HG03039 (cell line): ENCODE measurements at regions not wholly inside any gene's neighbourhood (a gene's known extent, or its start where the extent isn't known, plus 50 kb on each side); places are given as distances from the start of the nearest gene placed in this dataset.
"Not testable (repeated sequence)": the region's sequence is repeated elsewhere in the genome, so short reads cannot be mapped to it uniquely, and the experiment has no call there.

ENCODE experiments used
- ATAC-seq: cut with Tn5 transposase; IDR thresholded peaks from one replicate; pipeline ENCODE4 v1.9.1; 2021; ENCODE audit warnings: mild to moderate bottlenecking, moderate library complexity; ENCODE audit not compliant: unreplicated experiment

- ATAC-seq: no peak
These were observed 105.6 kb upstream of the SALL3 start for GRCh38 chr18:78873926-78874500.

GRCh38 chr18:78875016-78875777 lies 104.4 kb upstream of the SALL3 start:
- ATAC-seq: no peak

- ATAC-seq: no peak
These were observed 103.6 kb upstream of the SALL3 start for GRCh38 chr18:78875778-78876650.

DNA sequence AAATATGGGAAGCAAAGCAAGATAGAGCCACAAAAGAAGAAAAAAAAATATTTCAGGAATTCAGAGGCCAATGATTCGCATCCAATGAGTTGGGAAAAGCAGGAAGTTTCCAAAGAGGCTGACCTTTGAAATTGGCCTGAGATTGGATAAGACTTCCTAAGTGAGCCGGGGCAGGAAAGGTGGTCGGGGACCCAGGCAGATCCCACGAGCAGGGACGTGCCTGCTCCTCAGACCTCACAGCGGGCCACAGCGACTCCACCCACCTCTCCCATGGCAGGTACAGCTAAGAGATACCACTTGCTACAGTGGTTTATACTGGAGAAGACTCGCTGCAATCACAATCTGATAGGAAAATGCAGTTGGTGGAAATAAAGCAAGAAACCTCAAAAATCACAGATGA lies 102.8 kb upstream of the SALL3 start:
- no peak for ATAC-seq

DNA sequence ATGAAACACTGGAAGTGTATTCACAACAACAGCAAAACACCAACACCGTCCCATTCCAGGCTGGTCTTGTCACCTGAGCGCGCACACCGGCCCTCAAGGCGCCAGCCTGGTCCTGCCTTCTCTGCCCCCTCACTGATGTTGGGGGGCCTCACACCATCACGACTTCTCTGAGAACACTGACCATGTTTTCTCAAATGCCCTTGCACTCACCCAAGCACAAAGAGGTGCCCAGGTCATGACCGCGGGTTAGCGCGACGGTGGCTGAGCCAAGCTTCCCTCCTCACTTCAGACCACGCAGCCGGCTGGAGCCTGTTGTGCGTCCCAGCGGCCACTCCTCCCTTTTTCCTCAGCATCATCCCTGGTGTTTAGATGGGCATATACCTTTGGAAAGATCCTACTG lies 101.3 kb upstream of the SALL3 start:
- ATAC-seq: no peak

- not testable (repeated sequence) for ATAC-seq
These were observed 100.3 kb upstream of the SALL3 start for GRCh38 chr18:78879072-78879883.

- ATAC-seq: no peak
These were observed 97.0 kb upstream of the SALL3 start for GRCh38 chr18:78882585-78882984.

DNA sequence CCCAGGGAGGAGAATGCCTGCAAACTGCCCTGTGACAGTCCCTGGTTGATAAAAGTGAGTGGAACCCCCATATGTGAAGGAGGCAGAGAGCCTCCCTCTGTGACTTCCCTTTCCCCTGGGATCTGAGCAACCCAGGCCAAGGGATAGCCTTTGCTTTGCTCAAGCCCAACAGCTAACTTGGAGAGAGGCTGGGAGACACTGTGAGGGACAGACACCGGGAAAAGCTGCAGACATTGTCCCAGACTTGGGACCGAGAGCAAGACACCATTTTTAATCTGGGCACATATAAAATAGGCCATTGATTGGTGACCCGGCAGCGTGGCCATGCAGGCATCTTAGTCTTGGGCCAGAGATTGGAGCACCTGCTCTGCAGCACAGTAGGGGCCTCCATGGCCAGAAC lies 96.1 kb upstream of the SALL3 start:
- no peak for ATAC-seq

- no peak for ATAC-seq
These were observed 95.1 kb upstream of the SALL3 start for GRCh38 chr18:78884502-78884901.

GRCh38 chr18:78889250-78889649 lies 90.4 kb upstream of the SALL3 start:
- ATAC-seq: no peak

DNA sequence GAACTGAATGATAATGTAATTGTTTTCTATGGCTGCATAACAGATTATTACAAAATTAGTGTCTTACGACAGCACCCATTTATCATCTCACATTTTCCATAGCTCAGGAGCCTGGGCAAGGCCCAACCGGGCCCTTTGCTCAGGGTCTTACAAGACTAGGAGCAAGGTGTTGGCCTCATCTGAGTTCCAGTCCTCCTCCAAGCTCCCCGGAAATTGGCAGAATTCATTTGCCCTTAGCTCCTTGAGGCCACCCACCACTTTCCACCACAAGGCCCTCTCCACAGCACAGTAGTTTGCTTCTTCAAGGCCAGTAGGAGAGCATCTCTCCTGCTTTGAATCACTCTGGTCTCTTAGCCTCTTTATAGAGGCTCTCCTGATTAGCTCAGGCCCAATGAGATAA lies 89.2 kb upstream of the SALL3 start:
- ATAC-seq: no peak

- no peak for ATAC-seq
These were observed 88.3 kb upstream of the SALL3 start for GRCh38 chr18:78891185-78891762.

DNA sequence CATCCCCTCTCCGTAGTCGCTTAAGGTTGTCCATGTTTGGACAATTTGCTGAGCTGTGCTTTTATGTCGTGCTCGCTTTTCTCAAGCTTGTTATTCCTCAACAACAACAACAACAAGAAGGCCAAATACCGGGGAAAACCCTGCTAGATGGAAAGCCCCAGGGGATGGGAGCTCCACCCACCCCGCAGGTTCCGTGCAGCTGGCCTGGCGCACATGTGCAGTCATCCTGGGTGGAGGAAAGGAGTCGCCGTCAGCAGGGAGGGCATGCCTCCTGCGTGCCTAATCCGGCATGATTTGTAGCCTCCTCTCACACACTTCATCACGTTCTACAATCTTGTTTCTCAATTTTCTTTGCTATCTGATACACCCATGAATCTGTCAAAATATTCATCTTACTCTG lies 87.4 kb upstream of the SALL3 start:
- no peak for ATAC-seq

DNA sequence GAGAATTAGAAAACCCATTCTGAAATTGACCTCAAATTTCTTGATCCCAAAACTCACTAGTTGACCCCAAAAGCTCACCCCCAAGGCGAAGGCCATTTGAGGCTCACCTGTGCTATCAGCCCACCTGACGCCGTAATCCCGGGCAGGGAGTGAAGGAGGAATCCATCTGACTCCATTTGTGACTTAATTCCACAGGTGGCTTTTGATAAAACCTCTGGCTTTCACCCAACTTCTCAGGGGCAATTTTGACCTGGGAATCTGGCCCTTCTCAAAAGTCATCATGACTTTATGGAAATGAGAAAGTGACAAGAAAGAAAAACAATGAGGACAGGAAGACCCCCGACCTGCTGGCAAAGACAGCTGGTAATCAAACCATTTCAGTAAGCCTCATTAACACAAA lies 86.9 kb upstream of the SALL3 start:
- no peak for ATAC-seq

GRCh38 chr18:78893281-78894032 lies 86.2 kb upstream of the SALL3 start:
- ATAC-seq: no peak

DNA sequence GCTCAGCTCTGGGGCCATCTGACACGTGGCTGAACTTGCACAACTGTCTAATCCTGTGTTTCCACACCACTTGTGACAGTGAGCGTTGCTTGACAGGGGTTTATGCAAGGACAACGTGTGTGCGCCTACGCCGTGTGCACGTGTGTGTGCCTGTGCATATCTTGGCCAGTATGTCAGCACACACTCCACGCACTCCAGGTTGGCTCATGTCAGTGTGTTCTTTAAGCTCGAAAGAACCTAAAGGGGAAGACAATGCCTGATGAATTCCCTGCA lies 85.6 kb upstream of the SALL3 start:
- no peak for ATAC-seq

- ATAC-seq: no peak
These were observed 84.2 kb upstream of the SALL3 start for GRCh38 chr18:78895207-78896001.

- no peak for ATAC-seq
These were observed 83.3 kb upstream of the SALL3 start for GRCh38 chr18:78896111-78896905.

DNA sequence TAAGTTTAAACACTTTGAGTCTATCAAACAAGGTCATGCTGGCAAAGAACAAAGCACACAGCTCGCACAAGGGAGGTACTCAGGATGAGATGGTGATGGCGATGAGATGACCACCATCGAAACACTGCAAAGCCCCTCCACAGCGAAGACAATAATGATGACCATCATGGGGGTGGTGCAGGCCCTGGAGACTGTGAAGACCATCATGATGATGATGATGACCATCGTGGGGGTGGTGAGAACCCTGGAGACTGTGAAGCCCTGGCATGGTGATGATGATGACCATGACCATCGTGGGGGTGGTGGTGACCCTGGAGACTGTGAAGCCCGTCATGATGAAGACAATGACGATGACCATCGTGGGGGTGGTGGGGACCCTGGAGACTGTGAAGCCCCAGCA lies 81.6 kb upstream of the SALL3 start:
- ATAC-seq: no peak
